ENCODE measurements at regions not wholly inside any gene's neighbourhood (a gene's known extent, or its start where the extent isn't known, plus 50 kb on each side); places are given as distances from the start of the nearest gene placed in this dataset.

GRCh38 chr1:222099746-222100145 is 357.9 kb upstream of the DUSP10 start:
- no peaks in the 10 kb centered on the region for H3K27me3 Mint-ChIP-seq
- H3K36me3 Mint-ChIP-seq, result no peaks in the 10 kb centered on the region

GRCh38 chr1:222098404-222098803 is 356.5 kb upstream of the DUSP10 start:
- no peaks in the 10 kb centered on the region for H3K27me3 Mint-ChIP-seq
- no peaks in the 10 kb centered on the region for H3K36me3 Mint-ChIP-seq
- H3K4me3 Mint-ChIP-seq, result no peak overlapping the region
- H3K4me1 Mint-ChIP-seq (ENCODE audit: low read depth), result no peaks in the 10 kb centered on the region
- H3K27ac Mint-ChIP-seq, result no peak overlapping the region
- H3K9me3 Mint-ChIP-seq (ENCODE audit: low read depth), result no peaks in the 10 kb centered on the region

More at GRCh38 chr1:222099746-222100145, 357.9 kb upstream of the DUSP10 start:
- no peaks in the 10 kb centered on the region for H3K4me1 Mint-ChIP-seq (ENCODE audit: low read depth)
- H3K4me3 Mint-ChIP-seq, result no peak overlapping the region
- no peak overlapping the region for H3K27ac Mint-ChIP-seq
- H3K9me3 Mint-ChIP-seq (ENCODE audit: low read depth), result no peaks in the 10 kb centered on the region

- Mint-ChIP-seq H3K4me1 (ENCODE audit: low read depth) (no peaks in the 10 kb centered on the region), H3K36me3 (no peaks in the 10 kb centered on the region), H3K27ac (no peak overlapping the region), H3K4me3 (no peak overlapping the region), H3K27me3 (peaks cover 2% of the 10 kb centered on the region), H3K9me3 (ENCODE audit: low read depth) (no peaks in the 10 kb centered on the region)
These were observed 355.7 kb upstream of the DUSP10 start for GRCh38 chr1:222097588-222097987.

GRCh38 chr1:222096883-222097282 is 355.0 kb upstream of the DUSP10 start:
- Mint-ChIP-seq H3K4me1 (ENCODE audit: low read depth) (no peaks in the 10 kb centered on the region), H3K9me3 (ENCODE audit: low read depth) (no peaks in the 10 kb centered on the region), H3K4me3 (no peak overlapping the region), H3K27me3 (peaks cover 2% of the 10 kb centered on the region), H3K36me3 (no peaks in the 10 kb centered on the region), H3K27ac (no peak overlapping the region)

GRCh38 chr1:222096476-222096772 is 354.5 kb upstream of the DUSP10 start:
- Mint-ChIP-seq H3K4me1 (ENCODE audit: low read depth) (no peaks in the 10 kb centered on the region), H3K4me3 (no peak overlapping the region), H3K27ac (no peak overlapping the region), H3K36me3 (no peaks in the 10 kb centered on the region), H3K9me3 (ENCODE audit: low read depth) (no peaks in the 10 kb centered on the region), H3K27me3 (peaks cover 4% of the 10 kb centered on the region)

- no peak overlapping the region for H3K27ac Mint-ChIP-seq
- no peaks in the 10 kb centered on the region for H3K9me3 Mint-ChIP-seq (ENCODE audit: low read depth)
- no peaks in the 10 kb centered on the region for H3K36me3 Mint-ChIP-seq
- H3K4me1 Mint-ChIP-seq (ENCODE audit: low read depth), result no peaks in the 10 kb centered on the region
- peaks cover 4% of the 10 kb centered on the region for H3K27me3 Mint-ChIP-seq
- no peak overlapping the region for H3K4me3 Mint-ChIP-seq
These were observed 354.0 kb upstream of the DUSP10 start for GRCh38 chr1:222095606-222096475.

- Mint-ChIP-seq H3K4me1 (ENCODE audit: low read depth) (no peaks in the 10 kb centered on the region), H3K9me3 (ENCODE audit: low read depth) (no peaks in the 10 kb centered on the region), H3K36me3 (no peaks in the 10 kb centered on the region), H3K4me3 (no peak overlapping the region), H3K27me3 (peaks cover 4% of the 10 kb centered on the region), H3K27ac (no peak overlapping the region)
These were observed 351.6 kb upstream of the DUSP10 start for GRCh38 chr1:222093518-222093917.

GRCh38 chr1:222090103-222090502 is 348.2 kb upstream of the DUSP10 start:
- Mint-ChIP-seq H3K27ac (no peak overlapping the region), H3K4me1 (ENCODE audit: low read depth) (no peaks in the 10 kb centered on the region), H3K4me3 (no peak overlapping the region), H3K36me3 (no peaks in the 10 kb centered on the region), H3K9me3 (ENCODE audit: low read depth) (no peaks in the 10 kb centered on the region), H3K27me3 (peaks cover 10% of the 10 kb centered on the region)

- Mint-ChIP-seq H3K9me3 (ENCODE audit: low read depth) (no peaks in the 10 kb centered on the region), H3K4me3 (no peak overlapping the region), H3K27ac (no peak overlapping the region), H3K27me3 (peaks cover 8% of the 10 kb centered on the region), H3K4me1 (ENCODE audit: low read depth) (no peaks in the 10 kb centered on the region), H3K36me3 (no peaks in the 10 kb centered on the region)
These were observed 345.5 kb upstream of the DUSP10 start for GRCh38 chr1:222087221-222087920.

GRCh38 chr1:222084996-222085395 is 343.1 kb upstream of the DUSP10 start:
- H3K36me3 Mint-ChIP-seq, result no peaks in the 10 kb centered on the region
- peaks cover 6% of the 10 kb centered on the region for H3K27me3 Mint-ChIP-seq
- no peaks in the 10 kb centered on the region for H3K4me1 Mint-ChIP-seq (ENCODE audit: low read depth)
- no peaks in the 10 kb centered on the region for H3K9me3 Mint-ChIP-seq (ENCODE audit: low read depth)
- no peak overlapping the region for H3K27ac Mint-ChIP-seq
- no peak overlapping the region for H3K4me3 Mint-ChIP-seq

GRCh38 chr1:222084048-222084447 is 342.2 kb upstream of the DUSP10 start:
- Mint-ChIP-seq H3K9me3 (ENCODE audit: low read depth) (no peaks in the 10 kb centered on the region), H3K4me1 (ENCODE audit: low read depth) (no peaks in the 10 kb centered on the region), H3K27me3 (peaks cover 6% of the 10 kb centered on the region), H3K4me3 (no peak overlapping the region), H3K36me3 (no peaks in the 10 kb centered on the region), H3K27ac (no peak overlapping the region)

- H3K27me3 Mint-ChIP-seq, result peaks cover 5% of the 10 kb centered on the region
- H3K36me3 Mint-ChIP-seq, result no peaks in the 10 kb centered on the region
- no peaks in the 10 kb centered on the region for H3K9me3 Mint-ChIP-seq (ENCODE audit: low read depth)
- H3K27ac Mint-ChIP-seq, result no peak overlapping the region
- no peak overlapping the region for H3K4me3 Mint-ChIP-seq
- no peaks in the 10 kb centered on the region for H3K4me1 Mint-ChIP-seq (ENCODE audit: low read depth)
These were observed 340.0 kb upstream of the DUSP10 start for GRCh38 chr1:222081859-222082258.

GRCh38 chr1:222079566-222079965 is 337.7 kb upstream of the DUSP10 start:
- H3K4me1 Mint-ChIP-seq (ENCODE audit: low read depth), result no peaks in the 10 kb centered on the region
- H3K27ac Mint-ChIP-seq, result no peak overlapping the region
- no peaks in the 10 kb centered on the region for H3K9me3 Mint-ChIP-seq (ENCODE audit: low read depth)
- H3K36me3 Mint-ChIP-seq, result no peaks in the 10 kb centered on the region
- H3K4me3 Mint-ChIP-seq, result no peak overlapping the region
- H3K27me3 Mint-ChIP-seq, result no peaks in the 10 kb centered on the region

GRCh38 chr1:222077206-222077605 is 335.3 kb upstream of the DUSP10 start:
- H3K4me3 Mint-ChIP-seq, result no peak overlapping the region
- H3K9me3 Mint-ChIP-seq (ENCODE audit: low read depth), result no peaks in the 10 kb centered on the region
- no peak overlapping the region for H3K27ac Mint-ChIP-seq
- H3K4me1 Mint-ChIP-seq (ENCODE audit: low read depth), result no peaks in the 10 kb centered on the region
- H3K27me3 Mint-ChIP-seq, result no peaks in the 10 kb centered on the region
- H3K36me3 Mint-ChIP-seq, result no peaks in the 10 kb centered on the region

GRCh38 chr1:222074317-222074716 is 332.4 kb upstream of the DUSP10 start:
- Mint-ChIP-seq H3K4me3 (no peak overlapping the region), H3K9me3 (ENCODE audit: low read depth) (no peaks in the 10 kb centered on the region), H3K27ac (no peak overlapping the region), H3K36me3 (no peaks in the 10 kb centered on the region), H3K4me1 (ENCODE audit: low read depth) (no peaks in the 10 kb centered on the region), H3K27me3 (no peaks in the 10 kb centered on the region)
